ENCODE measurements at regions not wholly inside any gene's neighbourhood (a gene's known extent, or its start where the extent isn't known, plus 50 kb on each side); places are given as distances from the start of the nearest gene placed in this dataset.

DNA sequence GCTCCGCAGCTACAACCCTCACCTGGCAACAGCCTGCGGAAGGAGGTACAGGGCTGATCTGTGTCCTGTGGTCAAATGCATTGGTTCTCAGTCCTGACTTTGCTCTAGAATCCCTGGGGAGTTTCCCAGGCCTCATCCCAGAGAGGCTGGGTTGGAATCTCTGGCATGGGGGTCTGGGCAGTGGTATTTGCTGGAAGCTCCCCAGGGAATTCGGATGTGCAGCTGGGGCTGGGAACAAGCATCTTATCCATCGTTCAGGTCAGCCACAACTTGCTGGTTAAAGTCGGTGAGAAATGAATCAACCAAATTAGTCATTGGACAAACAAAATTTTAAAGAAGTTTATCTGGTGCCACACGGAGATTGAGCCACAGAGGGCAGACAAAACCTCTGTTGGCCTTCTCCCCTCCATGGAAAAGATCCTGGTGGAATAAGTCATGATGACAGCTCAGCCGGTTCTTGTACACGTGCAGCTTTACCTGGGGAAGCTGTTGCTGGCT is 231.2 kb downstream of the FOXL1 start:
- Histone ChIP-seq H3K4me3 (ENCODE audit: low read length) (no peak overlapping the region), H3K79me2 (ENCODE audit: low read length) (no peaks in the 10 kb centered on the region), H3K4me1 (ENCODE audit: low read length) (no peaks in the 10 kb centered on the region), H3K36me3 (replicated peaks; ENCODE audit: insufficient read depth, low read length) (no peaks in the 10 kb centered on the region), H3K27me3 (replicated peaks; ENCODE audit: insufficient read depth, low read length) (peaks cover 75% of the 10 kb centered on the region), H3K4me2 (ENCODE audit: low read depth, low read length) (no peak overlapping the region), H3F3A (ENCODE audit: insufficient read depth, low read length) (no peaks in the 10 kb centered on the region), H3K27ac (ENCODE audit: low read length) (no peak overlapping the region), H2AFZ (ENCODE audit: low read length) (no peak overlapping the region), H3K9me3 (replicated peaks; ENCODE audit: insufficient read depth, low read length) (no peaks in the 10 kb centered on the region), H4K20me1 (ENCODE audit: insufficient read depth, low read length) (no peaks in the 10 kb centered on the region), H3K9ac (ENCODE audit: low read length) (no peak overlapping the region), H3K9me2 (replicated peaks; ENCODE audit: insufficient read depth, low read length) (no peaks in the 10 kb centered on the region)
- TF ChIP-seq CTCF (IDR thresholded peaks at IDR 0.05; ENCODE audit: low read length): no peak
- TF ChIP-seq EZH2 (optimal IDR thresholded peaks at IDR 0.05; ENCODE audit: low read depth, low read length): no peak
- no peak for TF ChIP-seq EZH2phosphoT487 (IDR thresholded peaks at IDR 0.05; ENCODE audit: low read length)
- no peak for DNase-seq

- H3K27ac ChIP-seq (ENCODE audit: low read length): no peak overlapping the region
- no peaks in the 10 kb centered on the region for H3K9me3 ChIP-seq (replicated peaks; ENCODE audit: insufficient read depth, low read length)
- no peaks in the 10 kb centered on the region for H3K36me3 ChIP-seq (replicated peaks; ENCODE audit: insufficient read depth, low read length)
- H2AFZ ChIP-seq (ENCODE audit: low read length): no peak overlapping the region
- no peaks in the 10 kb centered on the region for H4K20me1 ChIP-seq (ENCODE audit: insufficient read depth, low read length)
- no peak for DNase-seq
- no peaks in the 10 kb centered on the region for H3K9me2 ChIP-seq (replicated peaks; ENCODE audit: insufficient read depth, low read length)
- TF ChIP-seq EZH2 (optimal IDR thresholded peaks at IDR 0.05; ENCODE audit: low read depth, low read length) (no peak), EZH2phosphoT487 (IDR thresholded peaks at IDR 0.05; ENCODE audit: low read length) (no peak), CTCF (IDR thresholded peaks at IDR 0.05; ENCODE audit: low read length) (no peak)
- H3K4me1 ChIP-seq (ENCODE audit: low read length): no peaks in the 10 kb centered on the region
- no peaks in the 10 kb centered on the region for H3K79me2 ChIP-seq (ENCODE audit: low read length)
- H3F3A ChIP-seq (ENCODE audit: insufficient read depth, low read length): no peaks in the 10 kb centered on the region
- no peak overlapping the region for H3K4me2 ChIP-seq (ENCODE audit: low read depth, low read length)
- H3K27me3 ChIP-seq (replicated peaks; ENCODE audit: insufficient read depth, low read length): peaks cover 70% of the 10 kb centered on the region
- H3K4me3 ChIP-seq (ENCODE audit: low read length): no peak overlapping the region
- no peak overlapping the region for H3K9ac ChIP-seq (ENCODE audit: low read length)
Observed at GRCh38 chr16:86810062-86810461, 231.7 kb downstream of the FOXL1 start.

- H2AFZ ChIP-seq (ENCODE audit: low read length): no peak overlapping the region
- no peak overlapping the region for H3K4me3 ChIP-seq (ENCODE audit: low read length)
- no peaks in the 10 kb centered on the region for H3K9me2 ChIP-seq (replicated peaks; ENCODE audit: insufficient read depth, low read length)
- no peaks in the 10 kb centered on the region for H3K9me3 ChIP-seq (replicated peaks; ENCODE audit: insufficient read depth, low read length)
- H3F3A ChIP-seq (ENCODE audit: insufficient read depth, low read length): no peaks in the 10 kb centered on the region
- no peak overlapping the region for H3K27ac ChIP-seq (ENCODE audit: low read length)
- TF ChIP-seq EZH2 (optimal IDR thresholded peaks at IDR 0.05; ENCODE audit: low read depth, low read length) (no peak), CTCF (IDR thresholded peaks at IDR 0.05; ENCODE audit: low read length) (no peak), EZH2phosphoT487 (IDR thresholded peaks at IDR 0.05; ENCODE audit: low read length) (no peak)
- H3K9ac ChIP-seq (ENCODE audit: low read length): no peak overlapping the region
- no peak for DNase-seq
- no peaks in the 10 kb centered on the region for H3K36me3 ChIP-seq (replicated peaks; ENCODE audit: insufficient read depth, low read length)
- no peaks in the 10 kb centered on the region for H3K4me1 ChIP-seq (ENCODE audit: low read length)
- no peak overlapping the region for H3K4me2 ChIP-seq (ENCODE audit: low read depth, low read length)
- peaks cover 58% of the 10 kb centered on the region for H3K27me3 ChIP-seq (replicated peaks; ENCODE audit: insufficient read depth, low read length)
- no peaks in the 10 kb centered on the region for H4K20me1 ChIP-seq (ENCODE audit: insufficient read depth, low read length)
- H3K79me2 ChIP-seq (ENCODE audit: low read length): no peaks in the 10 kb centered on the region
Observed at GRCh38 chr16:86812363-86812970, 234.1 kb downstream of the FOXL1 start.
